Hepatocyte (in vitro differentiated cells): ENCODE measurements at regions not wholly inside any gene's neighbourhood (a gene's known extent, or its start where the extent isn't known, plus 50 kb on each side); places are given as distances from the start of the nearest gene placed in this dataset.

Experiments
- CTCF ChIP-seq: fragments of 200-600 bp; sonication (generic); IDR thresholded peaks from 2 replicates; pipeline ENCODE4 v1.5.1; 2016; ENCODE audit warnings: antibody characterized with exemption, mild to moderate bottlenecking; ENCODE audit not compliant: poor library complexity
- EZH2 ChIP-seq: fragments of 200-600 bp; sonication (generic); IDR thresholded peaks from 2 replicates; pipeline ENCODE4 v1.6.1; 2016; ENCODE audit warnings: antibody characterized with exemption, mild to moderate bottlenecking, borderline replicate concordance
- EZH2phosphoT487 ChIP-seq: fragments of 200-600 bp; sonication (generic); IDR thresholded peaks from one replicate; pipeline ENCODE4 v1.6.1; 2018; ENCODE audit warnings: antibody characterized with exemption, mild to moderate bottlenecking, low read depth, moderate library complexity; ENCODE audit not compliant: unreplicated experiment, severe bottlenecking

DNA sequence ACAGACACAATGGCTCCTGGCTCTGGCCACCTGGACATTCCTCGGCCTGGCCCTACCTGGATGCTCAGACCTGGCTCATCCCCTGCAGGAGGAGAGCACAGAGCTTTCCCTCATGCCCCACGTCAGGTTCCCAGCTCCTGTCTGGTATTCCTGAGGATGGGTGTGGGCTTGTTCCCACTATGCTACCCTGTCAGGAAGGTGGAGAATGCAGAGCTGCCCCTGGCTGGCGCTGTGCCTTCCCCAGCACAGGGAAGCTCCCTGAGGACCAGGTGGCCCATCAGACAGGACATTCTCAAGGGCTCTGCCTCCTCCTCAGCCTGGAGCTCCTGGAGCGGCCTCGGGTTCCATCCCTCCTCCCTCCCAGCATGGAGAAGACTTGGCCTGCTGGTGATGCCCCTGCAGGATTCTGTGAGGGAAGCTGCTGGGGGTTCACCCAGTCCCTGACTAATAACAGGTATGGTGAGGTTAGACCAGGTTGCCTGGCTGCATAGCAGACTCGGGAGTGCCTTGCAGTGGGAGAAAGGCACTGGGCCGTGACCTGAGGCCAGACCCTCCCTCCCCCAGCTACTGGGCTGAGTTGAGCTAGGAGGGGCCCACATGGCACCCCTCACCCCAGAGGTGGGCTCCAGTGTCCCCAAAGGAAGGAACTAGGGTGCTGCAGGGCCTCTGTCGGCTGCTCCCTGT is 156.0 kb upstream of the MLN start:
- TF ChIP-seq CTCF, result no peak
- no peak for TF ChIP-seq EZH2phosphoT487
- TF ChIP-seq EZH2, result no peak
